AG04449 (cell line): ENCODE measurements at regions not wholly inside any gene's neighbourhood (a gene's known extent, or its start where the extent isn't known, plus 50 kb on each side); places are given as distances from the start of the nearest gene placed in this dataset.

Source experiments
- CTCF ChIA-PET: fragments of 350-600 bp; formaldehyde crosslinking; extraction: SDS; loops from one replicate; lab custom pipeline; 2021; ENCODE audit warnings: antibody characterized with exemption; lab: Yijun Ruan, JAX
- POLR2A ChIA-PET: fragments of 400-600, 350-600 bp; formaldehyde crosslinking; extraction: SDS; loops from one replicate; lab custom pipeline; 2020; ENCODE audit warnings: antibody characterized with exemption, inconsistent platforms; lab: Yijun Ruan, JAX
- DNase-seq: peaks from one replicate; pipeline ENCODE4 v3.0.0-alpha.2; 2010; ENCODE audit warnings: low read depth, low spot score
- H3K4me3 ChIP-seq: 2 replicates; pipeline ENCODE4 v1.5.1; 2011; ENCODE audit warnings: low read depth, mild to moderate bottlenecking, control low read depth, low read length
- CTCF ChIP-seq: IDR thresholded peaks from one replicate; pipeline ENCODE4 v1.5.1; 2011; ENCODE audit warnings: mild to moderate bottlenecking, moderate library complexity, low read length, control low read depth, inconsistent platforms; ENCODE audit not compliant: insufficient read depth; ENCODE audit errors: missing control alignments

- ChIA-PET CTCF (no interaction called here), POLR2A (no interaction called here)
- H3K4me3 ChIP-seq, result no peak overlapping the region
- DNase-seq, result no peak
- no peak for TF ChIP-seq CTCF
These were observed 387.5 kb downstream of the FAM170A start for GRCh38 chr5:120016717-120017382.

GRCh38 chr5:120017513-120017912 lies 388.2 kb downstream of the FAM170A start:
- ChIA-PET CTCF (no interaction called here), POLR2A (no interaction called here)
- no peak for TF ChIP-seq CTCF
- H3K4me3 ChIP-seq, result no peak overlapping the region
- DNase-seq, result no peak

- no peak overlapping the region for H3K4me3 ChIP-seq
- ChIA-PET POLR2A (no interaction called here), CTCF (no interaction called here)
- no peak for DNase-seq
- no peak for TF ChIP-seq CTCF
These were observed 405.8 kb downstream of the FAM170A start for GRCh38 chr5:120035181-120035580.

- ChIA-PET POLR2A (no interaction called here), CTCF (no interaction called here)
- no peak overlapping the region for H3K4me3 ChIP-seq
- TF ChIP-seq CTCF, result no peak
- DNase-seq, result no peak
These were observed 406.6 kb downstream of the FAM170A start for GRCh38 chr5:120035815-120036577.

- no peak for TF ChIP-seq CTCF
- no peak for DNase-seq
- ChIA-PET CTCF (no interaction called here), POLR2A (no interaction called here)
- H3K4me3 ChIP-seq, result no peak overlapping the region
These were observed 408.1 kb downstream of the FAM170A start for GRCh38 chr5:120037451-120037850.

GRCh38 chr5:120039111-120039510 lies 409.8 kb downstream of the FAM170A start:
- TF ChIP-seq CTCF, result no peak
- ChIA-PET CTCF (no interaction called here), POLR2A (no interaction called here)
- no peak for DNase-seq
- H3K4me3 ChIP-seq, result no peak overlapping the region
